Activated CD4-positive, alpha-beta T cell treated with anti-CD3 and anti-CD28 coated beads, Interleukin-10, Interleukin-2, amounts not matched to agents 100 ng/mL and 50 ng/mL, durations not matched to agents 16 hours and 8 hours (primary cell): ENCODE measurements at regions not wholly inside any gene's neighbourhood (a gene's known extent, or its start where the extent isn't known, plus 50 kb on each side); places are given as distances from the start of the nearest gene placed in this dataset.

Experiments
- DNase-seq: peaks from one replicate; pipeline ENCODE4 v3.0.0-alpha.2; 2020

DNA sequence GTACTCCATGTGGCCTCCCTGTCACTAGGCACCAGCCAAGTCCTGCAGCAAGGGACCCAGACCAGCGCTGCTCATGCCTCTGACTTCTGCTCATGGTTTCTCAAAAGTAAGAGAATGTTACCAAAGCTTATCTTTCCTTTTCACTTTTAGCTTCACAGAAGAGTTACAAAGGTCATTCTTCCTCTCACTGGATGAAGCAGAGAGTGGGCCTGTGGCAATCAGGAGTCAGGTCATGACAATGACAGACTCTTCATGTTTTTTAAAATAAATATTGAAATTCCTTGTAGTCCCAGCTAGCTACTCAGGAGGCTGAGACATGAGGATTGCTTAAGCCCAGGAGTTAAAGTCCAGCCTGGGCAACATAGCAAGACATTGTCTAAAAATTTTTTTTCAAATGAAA lies 126.1 kb downstream of the OSR1 start:
- no peak for DNase-seq

DNA sequence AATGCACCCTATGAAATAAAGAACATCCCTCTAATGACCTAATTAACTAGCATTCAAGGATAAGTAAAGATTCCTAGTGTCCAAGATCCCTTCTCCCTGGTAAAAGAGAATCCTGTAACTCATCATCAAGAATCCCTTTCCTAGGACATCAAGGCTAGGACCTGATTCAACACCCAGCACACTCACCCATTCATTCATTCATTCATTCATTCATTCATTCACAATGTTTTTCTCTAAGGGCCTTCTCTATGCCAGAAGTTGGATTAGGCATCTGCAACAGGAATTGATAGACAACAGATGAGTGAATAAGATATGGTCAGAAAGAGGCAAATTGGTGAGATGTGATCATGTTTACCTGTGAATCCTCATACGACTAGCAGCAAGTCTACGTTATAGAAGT lies 126.8 kb downstream of the OSR1 start:
- DNase-seq: no peak

DNA sequence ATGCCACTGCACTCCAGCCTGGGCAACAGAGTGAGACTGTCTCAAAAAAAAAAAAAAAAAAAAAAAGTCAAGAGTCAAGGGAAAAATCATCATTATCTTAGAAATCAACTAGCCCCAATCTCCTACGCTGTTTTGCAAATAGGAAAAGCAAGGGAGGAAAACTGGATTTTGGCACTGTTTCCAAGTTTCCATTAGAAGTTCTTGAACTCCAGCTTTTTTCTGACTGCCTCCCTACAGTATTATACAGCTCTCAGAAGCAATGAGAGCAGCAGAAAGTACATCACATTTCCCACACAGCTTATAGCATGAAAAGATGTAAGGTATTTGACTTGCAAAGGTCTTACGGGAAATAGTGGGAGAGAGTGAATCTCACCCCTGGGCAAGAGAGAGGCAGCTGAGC lies 127.8 kb downstream of the OSR1 start:
- no peak for DNase-seq

DNA sequence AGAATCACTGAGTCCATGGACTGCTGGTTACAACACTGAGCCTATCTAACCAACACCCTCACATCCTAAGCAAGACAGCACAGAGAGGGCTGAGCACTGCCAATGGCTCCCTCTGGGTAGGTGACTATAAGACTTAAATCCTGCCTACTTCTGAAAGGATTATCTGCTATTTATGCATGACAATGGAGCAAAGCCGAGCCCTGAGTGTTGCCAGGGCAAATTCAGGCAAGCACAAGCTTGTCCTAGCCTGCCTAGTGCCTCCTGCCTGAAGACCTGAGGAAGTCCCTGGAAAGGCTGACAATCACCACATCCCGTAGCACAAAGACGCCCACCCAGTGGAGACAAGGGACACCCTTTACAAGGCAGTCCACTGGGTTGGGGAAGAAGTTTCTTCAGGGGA lies 129.7 kb downstream of the OSR1 start:
- no peak for DNase-seq

DNA sequence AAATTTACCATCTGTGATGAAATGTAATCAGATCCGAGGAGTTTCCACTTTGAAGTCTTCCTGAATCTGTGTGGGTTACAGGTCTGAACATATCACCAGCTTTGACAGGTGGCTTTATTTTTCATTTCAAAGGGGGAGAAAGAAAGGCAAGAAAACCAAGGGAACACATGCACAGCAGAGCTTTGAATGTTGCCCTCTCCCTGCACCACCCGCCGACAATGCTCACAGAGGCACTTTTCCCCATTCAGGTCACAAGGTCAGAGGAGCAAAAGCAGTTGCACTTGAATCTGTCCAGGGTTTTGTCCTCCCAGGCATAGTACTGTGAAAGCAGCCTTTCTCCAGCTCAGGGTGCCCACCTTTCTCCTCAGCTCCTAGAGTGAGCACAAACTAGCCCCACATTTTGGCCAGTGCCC lies 130.2 kb downstream of the OSR1 start:
- DNase-seq: no peak

DNA sequence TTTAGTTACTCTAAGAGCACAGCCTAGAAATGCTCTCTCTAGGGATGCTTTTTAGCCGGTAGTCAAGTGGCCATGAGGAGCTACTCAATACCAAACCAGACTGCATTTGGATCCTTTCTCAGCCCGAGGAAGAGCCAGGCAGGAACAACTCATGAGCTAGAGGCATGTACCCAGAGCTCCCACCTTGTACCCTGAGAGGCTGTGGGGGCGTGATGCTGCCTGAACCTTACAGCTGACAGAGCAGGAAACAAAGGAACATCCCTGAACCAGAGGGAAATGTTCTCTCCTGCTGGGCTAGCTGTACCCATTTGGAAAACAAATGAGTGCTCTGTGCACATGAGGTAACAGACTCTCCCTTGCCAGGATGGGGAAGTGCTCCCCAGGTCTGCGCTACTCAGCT lies 131.6 kb downstream of the OSR1 start:
- DNase-seq: no peak

DNA sequence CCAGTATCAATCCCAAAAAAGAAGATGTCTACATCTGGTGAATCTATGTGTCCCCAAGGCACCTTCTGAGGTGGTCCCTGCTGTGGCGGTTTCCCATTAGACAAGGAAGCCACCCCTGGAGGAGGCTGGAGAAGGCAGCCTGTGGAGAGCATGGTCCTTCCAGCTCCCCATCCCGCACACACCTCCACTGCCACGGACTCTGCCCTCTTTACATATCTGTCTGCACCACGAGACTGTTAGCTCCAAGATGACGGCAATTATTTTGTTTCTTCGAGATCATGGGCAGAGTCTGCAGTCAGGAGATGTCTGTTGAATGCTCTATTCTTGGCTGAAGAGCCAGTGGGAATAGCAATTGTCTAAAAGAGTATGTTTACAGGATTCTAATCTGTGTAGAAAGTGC lies 132.0 kb downstream of the OSR1 start:
- DNase-seq: no peak

DNA sequence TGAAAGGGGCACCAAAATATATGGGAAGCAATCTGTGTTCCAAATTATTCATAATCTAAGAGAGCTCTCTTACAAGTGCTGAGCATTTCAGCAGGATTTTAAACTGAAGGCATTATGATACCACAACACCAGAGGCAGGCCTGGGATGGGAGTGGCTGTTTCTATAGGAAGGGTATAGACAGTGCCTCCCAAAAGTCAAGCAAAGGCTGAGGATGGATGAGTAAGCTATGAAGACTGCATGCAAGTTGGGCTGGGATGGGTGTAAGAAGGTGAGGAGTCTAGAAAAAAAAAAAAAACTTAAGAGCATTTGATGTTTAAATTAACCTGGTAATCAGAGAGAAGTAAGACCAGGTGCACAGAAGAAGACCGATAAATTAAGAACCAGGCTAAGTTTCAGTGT lies 132.5 kb downstream of the OSR1 start:
- DNase-seq: no peak

DNA sequence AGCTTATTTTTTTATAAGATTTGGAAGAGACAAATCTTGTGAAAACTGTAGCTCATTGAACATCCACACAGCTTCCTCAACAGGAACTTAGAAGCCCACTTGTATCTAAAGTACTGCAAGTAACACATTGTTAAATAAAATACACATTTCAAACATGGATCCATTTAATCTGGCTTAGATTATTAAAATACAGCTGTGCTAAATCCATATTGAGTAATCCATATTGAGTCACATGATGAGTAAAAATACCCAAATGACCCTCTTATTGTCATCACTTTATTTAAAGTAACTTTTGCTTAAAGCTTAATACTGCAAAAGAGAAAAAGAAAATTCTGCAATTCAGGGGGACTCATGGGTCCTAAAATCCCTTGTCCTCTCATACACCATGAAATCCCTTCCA lies 133.3 kb downstream of the OSR1 start:
- no peak for DNase-seq

DNA sequence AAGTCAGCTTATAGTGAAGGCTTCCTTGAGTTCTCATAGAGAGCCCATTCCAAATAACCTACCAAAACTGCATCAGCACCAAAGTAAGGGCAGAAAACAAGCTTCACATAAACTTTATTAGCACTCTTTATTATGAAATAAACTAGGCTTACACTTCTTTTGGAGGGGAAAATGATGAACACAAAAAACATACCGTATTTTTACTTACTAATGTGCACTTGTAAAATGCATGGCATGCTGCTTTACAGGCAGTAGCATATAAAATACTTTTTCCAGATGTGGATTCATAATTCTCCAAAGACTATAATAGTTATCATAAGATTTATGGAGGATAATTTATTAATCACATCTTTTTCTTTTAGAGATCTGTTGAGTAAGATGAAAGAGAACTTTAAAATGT lies 133.9 kb downstream of the OSR1 start:
- DNase-seq: no peak

DNA sequence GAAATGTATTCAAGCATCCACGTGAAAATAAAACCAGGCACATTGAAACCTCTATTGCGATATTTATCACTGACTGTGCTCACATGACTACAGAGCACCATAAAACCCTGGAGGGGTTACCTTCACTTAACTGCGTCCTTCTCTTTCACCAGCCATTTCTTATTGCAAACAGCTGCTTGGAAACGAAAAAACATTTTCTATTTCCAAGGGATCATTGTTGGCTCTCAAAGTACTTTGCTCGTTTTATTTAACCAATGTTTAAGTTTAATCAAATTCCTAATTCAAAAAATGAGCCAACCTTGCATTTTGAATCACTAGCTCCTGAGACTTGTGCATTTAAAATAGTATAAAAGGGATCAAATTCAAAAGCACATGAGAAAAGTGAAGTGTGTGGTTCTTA lies 134.4 kb downstream of the OSR1 start:
- no peak for DNase-seq

DNA sequence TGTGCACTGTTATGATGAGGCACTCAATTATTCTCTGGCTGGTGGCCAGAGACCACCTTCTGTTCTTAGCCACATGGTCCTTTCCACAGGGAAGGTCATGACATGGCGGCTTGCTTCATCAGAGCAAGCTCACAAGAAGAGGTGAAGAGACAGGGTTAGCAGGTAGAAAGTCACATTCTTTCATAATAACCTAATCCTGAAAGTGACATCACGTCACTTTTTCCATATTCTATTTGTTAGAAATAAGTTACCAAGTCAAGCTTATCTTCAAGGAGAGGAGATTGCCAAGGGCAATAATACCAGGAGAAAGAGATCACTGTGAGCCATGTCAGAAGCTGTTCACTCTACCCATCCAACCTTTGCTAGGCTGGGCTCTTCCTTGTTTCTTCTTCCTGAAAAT lies 139.4 kb downstream of the OSR1 start:
- no peak for DNase-seq

DNA sequence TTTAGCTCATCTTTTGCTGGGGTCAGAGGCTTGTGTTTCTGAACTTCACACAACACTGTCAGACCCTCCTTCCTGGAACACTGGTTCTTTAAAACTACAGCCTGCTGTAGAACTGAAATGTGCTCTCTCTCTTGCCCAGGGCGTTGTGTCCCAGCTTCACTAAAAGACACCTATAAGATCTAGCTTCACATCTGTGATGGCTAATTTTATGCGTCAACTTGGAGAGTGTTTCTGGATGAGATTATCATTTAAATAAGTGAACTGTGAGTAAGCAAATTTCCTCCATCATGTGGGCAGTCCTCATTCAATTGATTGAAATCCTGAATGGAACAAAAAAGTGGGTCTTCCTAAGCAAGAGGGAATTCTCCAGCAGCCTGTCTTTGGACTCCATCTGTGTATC lies 140.3 kb downstream of the OSR1 start:
- no peak for DNase-seq

DNA sequence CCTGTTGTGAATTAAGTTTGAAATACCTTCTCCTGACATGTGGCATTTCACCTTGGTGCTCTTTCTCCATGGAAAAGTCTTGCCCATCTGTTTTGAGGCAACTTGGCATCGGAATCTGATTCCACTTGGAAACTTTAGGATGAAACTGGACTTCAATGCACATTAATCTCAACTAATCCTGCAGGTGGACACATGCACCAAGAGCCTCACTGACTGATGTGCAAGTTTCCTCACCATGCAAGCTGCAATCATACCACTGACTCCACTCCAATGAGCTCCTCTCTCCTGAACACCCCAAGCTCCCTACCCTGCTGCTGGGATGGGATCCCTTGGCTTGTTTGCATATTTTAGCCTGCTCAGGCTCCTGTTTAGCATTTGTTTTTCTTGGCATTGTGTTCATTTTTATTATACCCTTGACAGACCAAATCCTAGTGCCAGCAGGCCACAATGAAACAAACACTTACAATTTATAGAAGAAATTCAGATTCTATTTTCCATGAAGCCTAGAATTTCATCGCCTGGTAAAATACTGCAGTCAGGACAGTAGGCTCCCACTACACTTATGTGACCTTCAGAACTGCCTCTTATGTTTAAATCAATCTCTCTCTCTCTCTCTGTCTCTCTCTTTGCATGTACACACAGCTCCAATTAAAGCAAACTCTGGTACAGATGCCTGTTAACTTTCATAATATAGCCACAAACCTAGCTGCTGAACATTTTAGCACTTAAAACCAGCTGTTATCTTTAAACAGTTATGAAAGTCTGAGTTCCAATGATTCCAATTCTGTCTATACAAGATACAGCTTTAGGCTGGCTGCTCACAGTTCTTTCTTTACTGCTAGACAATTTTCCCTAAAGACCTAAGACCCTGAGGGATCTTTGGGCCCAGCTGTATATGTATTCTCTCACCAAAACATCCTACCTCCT lies 141.5 kb downstream of the OSR1 start:
- no peak for DNase-seq

DNA sequence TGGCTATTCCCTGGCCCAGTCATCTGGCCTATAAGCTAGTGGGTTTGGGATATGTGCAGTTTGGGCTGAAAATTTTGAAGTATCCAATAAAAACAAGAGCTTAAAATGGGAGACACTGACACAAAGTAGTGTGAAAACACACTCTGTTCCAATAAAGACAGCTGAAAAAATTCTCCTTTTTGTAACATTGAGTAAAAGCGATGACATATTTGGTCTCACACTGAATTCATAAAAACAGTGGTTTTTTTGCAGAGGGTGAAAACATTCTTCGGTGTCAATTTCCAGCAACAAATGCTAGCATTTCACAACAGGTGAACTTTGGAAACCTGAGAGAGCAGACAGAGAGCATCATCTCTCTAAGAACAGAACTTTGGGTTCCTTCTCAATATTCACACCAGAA lies 142.2 kb downstream of the OSR1 start:
- DNase-seq: no peak

DNA sequence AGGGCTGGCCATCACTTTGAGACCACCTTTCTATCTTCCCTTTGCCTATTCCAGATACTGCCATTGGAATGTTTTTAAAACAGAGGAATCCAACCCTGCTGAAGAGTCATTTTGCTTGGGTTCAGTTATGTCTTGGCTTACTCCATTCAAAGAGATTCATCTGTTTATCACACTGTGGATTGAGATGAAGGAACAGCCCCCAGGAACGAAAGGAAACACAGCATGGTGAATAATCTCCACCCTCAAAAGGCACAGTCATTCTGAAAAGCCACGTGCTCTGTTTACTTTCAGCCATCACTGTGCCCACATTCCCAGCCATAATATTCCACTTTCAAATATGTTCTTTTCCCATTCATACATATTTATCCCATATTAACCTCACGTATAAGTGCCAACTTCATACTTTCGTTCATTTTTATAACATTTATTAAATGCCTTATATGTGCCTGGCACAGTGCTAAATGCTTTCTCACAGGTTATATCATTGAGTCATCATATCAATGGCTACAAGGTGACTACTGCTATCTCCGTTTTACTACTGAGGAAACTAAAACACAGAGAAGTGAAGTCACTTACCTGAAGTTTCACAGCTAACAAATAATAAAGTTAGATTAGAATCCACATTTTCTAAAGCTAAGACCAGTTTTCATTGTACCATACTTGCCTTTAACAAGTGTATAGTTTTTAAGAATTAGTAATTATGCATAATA lies 143.6 kb downstream of the OSR1 start:
- DNase-seq: peak; percentile 18

DNA sequence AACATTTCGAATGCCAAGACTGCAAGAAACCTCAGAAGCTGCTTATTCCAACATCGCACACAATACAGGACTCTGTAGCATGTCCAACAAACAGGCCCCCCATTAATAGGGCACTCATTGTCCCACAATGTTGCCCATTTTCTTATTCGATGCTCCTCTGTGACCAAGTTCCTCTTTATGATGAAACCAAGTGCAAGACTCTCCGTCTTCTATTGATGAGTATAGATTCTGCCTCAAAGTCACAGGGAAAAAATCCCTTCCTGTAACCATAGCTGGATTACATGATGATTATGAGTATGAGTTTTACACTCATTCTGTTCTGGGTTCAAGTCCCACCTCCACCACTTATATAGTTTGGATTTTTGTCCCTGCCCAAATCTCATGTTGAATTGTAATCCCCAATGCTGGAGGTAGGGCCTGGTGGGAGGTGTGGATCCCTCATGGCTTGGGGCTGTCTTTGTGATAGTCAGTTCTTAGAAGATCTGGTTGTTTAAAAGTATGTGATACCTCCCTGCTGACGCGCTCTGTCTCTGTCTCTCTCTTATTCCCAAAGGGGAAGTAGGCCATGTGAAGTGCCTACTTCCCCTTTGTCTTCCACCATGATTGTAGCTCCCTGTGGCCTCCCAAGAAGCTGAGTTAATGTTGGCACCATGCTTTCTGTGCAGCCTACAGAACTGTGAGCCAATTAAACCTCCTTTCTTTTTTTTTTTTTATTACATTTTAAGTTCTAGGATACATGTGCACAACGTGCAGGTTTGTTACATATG lies 148.7 kb downstream of the OSR1 start:
- no peak for DNase-seq

DNA sequence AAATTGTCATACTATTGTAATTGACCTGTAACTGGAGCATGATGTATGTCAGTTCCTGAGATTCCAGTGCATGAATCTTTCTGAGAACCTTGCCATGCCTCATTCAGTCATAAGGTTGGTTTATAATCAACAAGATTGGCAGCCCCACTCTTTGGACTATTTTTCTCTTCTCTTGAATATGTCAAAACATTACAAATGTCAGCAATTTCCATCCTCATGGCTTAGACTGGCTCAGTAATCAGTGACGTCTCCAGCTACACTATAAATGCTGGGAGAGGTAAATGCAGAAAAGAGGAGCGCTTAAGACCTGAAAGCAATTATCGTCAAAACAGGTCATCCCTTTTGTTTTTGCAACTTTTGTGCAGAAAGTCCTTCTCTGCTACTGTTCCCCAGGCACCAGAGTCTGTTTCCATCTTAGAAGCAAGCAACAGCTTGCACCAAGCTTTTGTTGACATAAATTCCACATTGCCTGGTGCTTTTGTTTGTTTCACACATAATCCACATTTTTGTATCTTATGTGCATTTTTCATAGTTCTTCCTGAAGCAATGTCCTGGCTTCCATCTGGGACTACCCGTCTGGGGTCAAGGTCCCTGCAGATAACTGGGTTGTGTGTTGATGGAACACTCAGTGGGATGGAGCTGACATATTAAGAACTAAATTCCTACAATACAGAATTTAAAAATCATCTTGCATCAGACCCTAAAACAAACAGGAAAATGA lies 149.8 kb downstream of the OSR1 start:
- no peak for DNase-seq

DNA sequence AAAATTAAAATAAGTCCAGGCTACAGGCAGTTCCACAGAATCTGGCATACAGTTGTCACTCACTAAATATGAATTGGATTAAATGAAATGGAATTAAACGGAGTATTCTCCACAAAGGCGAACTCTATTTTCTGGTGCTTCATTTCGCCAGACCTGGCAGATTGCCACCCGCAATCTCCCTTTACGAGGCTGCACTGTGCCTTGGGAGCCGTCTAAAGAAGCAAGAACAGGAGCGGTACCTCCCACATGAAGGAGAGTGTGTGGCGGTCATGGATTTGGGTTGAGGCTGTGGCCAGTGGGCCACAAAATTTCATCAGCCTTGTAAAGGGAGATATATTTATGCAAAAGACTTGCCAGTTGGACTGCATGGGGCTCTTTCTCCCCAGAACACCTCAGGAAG lies 151.0 kb downstream of the OSR1 start:
- no peak for DNase-seq

DNA sequence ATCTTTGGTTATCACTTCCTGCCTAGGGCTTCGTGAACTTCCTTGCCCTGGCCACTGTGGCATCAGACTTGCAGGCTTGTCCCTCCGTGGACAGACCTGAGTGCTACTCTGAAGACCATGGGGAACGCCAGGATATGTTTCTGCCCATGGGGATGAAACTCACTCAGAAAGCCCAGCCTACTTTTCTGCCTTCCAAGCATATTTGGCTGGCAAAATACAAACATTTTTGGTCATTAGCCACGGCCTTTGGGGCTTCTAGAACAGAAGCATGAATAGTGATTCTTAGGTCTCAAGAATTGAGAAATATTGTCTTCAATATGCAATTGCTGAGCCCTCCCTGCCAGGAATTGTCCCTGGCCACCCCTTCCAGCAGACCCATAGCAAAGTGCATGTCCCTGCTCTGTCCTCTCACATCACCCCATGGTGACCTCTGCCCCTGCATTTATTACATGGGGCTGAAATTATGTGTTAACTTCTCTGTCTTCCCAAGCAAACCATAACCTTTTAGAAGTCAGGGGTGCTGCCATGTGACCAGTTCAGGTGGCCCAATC lies 152.4 kb downstream of the OSR1 start:
- no peak for DNase-seq

DNA sequence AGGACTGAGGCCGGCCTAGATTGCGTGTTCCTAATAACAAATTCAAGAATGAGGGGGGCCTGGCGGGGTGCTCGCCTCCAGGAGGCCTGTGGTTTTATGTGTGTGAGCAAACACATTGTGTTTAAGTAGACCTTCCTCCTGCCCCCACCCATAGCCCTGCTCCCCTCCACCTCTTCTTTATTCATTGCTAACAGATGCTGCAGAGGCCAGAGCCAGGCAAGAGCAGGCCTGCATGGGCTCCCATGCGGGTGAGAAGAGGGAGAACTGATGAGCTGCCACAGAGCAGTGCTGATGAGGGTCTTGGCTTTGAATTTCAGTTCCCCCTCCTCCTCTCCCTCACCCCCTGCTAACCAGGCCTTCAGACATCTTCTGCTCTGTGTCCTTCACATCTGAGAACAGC lies 154.6 kb downstream of the OSR1 start:
- no peak for DNase-seq

DNA sequence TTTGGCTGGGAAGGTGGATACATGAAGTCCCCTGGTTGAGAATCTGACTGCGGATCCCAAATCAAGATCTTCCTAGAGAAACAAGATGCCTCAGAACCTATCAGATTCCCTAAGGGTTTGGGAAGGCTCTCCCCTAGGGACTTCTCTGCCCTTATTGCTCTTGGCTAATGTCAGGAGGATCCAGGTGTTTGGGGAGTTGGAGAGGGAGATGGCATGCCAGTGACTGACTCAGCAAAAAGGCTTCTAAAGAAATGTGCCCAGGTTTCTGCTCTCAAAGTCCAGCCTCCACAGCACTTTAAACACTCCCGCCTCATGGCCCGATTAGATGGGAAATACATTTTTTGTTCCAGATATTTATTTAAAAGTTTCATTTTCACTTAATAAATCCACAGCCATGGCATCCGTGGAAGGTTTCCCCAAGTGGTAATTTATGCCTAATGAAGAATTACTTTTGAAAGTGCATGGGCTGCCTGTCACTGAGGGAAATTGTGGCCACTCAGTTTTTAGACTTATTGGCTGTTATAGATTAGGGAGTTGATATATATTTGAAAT lies 156.4 kb downstream of the OSR1 start:
- no peak for DNase-seq
